H1 (cell line): ENCODE measurements at regions not wholly inside any gene's neighbourhood (a gene's known extent, or its start where the extent isn't known, plus 50 kb on each side); places are given as distances from the start of the nearest gene placed in this dataset.
A peak's percentile ranks its signal among the peaks of the same experiment; 100 is the strongest.

Source experiments
- CTCF ChIA-PET: fragments of 300-600 bp; sonication (Branson Sonifier 250); formaldehyde crosslinking; loops from one replicate; lab custom pipeline; 2021; ENCODE audit not compliant: partially characterized antibody; lab: Charles Lee
- POLR2A ChIA-PET: fragments of 300-600 bp; sonication (Branson Sonifier 250); formaldehyde crosslinking; loops from one replicate; lab custom pipeline; 2021; ENCODE audit warnings: inconsistent platforms; ENCODE audit not compliant: partially characterized antibody; lab: Charles Lee
- DNase-seq, 2 experiments: peaks; one replicate each; pipeline versions ENCODE4 v3.0.0 to v3.0.0-alpha.2; 2010 to 2022; ENCODE audit warnings: low spot score in 2 of 2, low read depth in 1 of 2, mixed read lengths in 1 of 2
- FAIRE-seq: peaks from 2 replicates; lab custom pipeline; 2011; peaks lifted over from hg19 to GRCh38; lab: Jason Lieb, UNC
- H2AFZ ChIP-seq: 2 replicates; pipeline ENCODE4 v1.8.1; 2012; ENCODE audit warnings: low read length, inconsistent platforms
- H2AK5ac ChIP-seq: 2 replicates; pipeline ENCODE4 v1.6.1; 2013; ENCODE audit warnings: low read depth, low read length
- H2BK120ac ChIP-seq: replicated peaks from 2 replicates; pipeline ENCODE3; 2013; ENCODE audit warnings: low read depth, low read length, inconsistent platforms
- H2BK12ac ChIP-seq: 2 replicates; pipeline ENCODE4 v1.6.1; 2013; ENCODE audit warnings: low read depth, low read length
- H2BK15ac ChIP-seq: 2 replicates; pipeline ENCODE4 v1.6.1; 2013; ENCODE audit warnings: low read length
- H2BK20ac ChIP-seq: 2 replicates; pipeline ENCODE4 v1.6.1; 2013; ENCODE audit warnings: low read length
- H2BK5ac ChIP-seq: 2 replicates; pipeline ENCODE4 v1.6.1; 2013; ENCODE audit warnings: low read depth, low read length
- H3K14ac ChIP-seq: 2 replicates; pipeline ENCODE4 v1.6.1; 2013; ENCODE audit warnings: inconsistent platforms; ENCODE audit not compliant: insufficient read length
- H3K18ac ChIP-seq: 2 replicates; pipeline ENCODE4 v1.6.1; 2013; ENCODE audit warnings: low read length; ENCODE audit errors: extremely low read depth
- H3K23ac ChIP-seq: 2 replicates; pipeline ENCODE4 v1.6.1; 2013; ENCODE audit warnings: inconsistent platforms; ENCODE audit not compliant: insufficient read length
- H3K23me2 ChIP-seq: 2 replicates; pipeline ENCODE4 v1.6.1; 2013; ENCODE audit warnings: low read depth, low read length
- H3K27ac ChIP-seq: 2 replicates; pipeline ENCODE4 v1.6.1; 2011; ENCODE audit warnings: low read depth, low read length, inconsistent platforms
- H3K27me3 ChIP-seq, 4 experiments: replicated peaks in 1 of 4; 1 replicate in 1 of 4; 2 replicates in 3 of 4; pipeline versions ENCODE4 v1.6.1 to v1.8.1; 2011 to 2013; ENCODE audit warnings: low read length in 3 of 4, mild to moderate bottlenecking in 3 of 4, inconsistent platforms in 2 of 4, mixed read lengths in 2 of 4, moderate library complexity in 1 of 4; ENCODE audit not compliant: control insufficient read depth in 3 of 4, insufficient read depth in 3 of 4; ENCODE audit errors: extremely low read depth in 1 of 4
- H3K36me3 ChIP-seq, 4 experiments: 2 replicates each; pipeline versions ENCODE4 v1.6.1 to v1.8.1; 2011 to 2013; ENCODE audit warnings: mild to moderate bottlenecking in 4 of 4, low read length in 3 of 4, moderate library complexity in 2 of 4, control low read depth in 1 of 4, inconsistent platforms in 1 of 4; ENCODE audit not compliant: insufficient read depth in 4 of 4, control insufficient read depth in 2 of 4
- H3K4ac ChIP-seq: replicated peaks from 2 replicates; pipeline ENCODE3; 2013; ENCODE audit warnings: low read length, low read depth, mixed read lengths, inconsistent platforms; ENCODE audit not compliant: insufficient read length
- H3K4me1 ChIP-seq, 4 experiments: replicated peaks in 1 of 4; 1 replicate in 1 of 4; 2 replicates in 3 of 4; pipeline versions ENCODE4 v1.6.1 to v1.8.1; 2011 to 2013; ENCODE audit warnings: low read length in 3 of 4, inconsistent platforms in 2 of 4, mixed read lengths in 1 of 4; ENCODE audit not compliant: insufficient read depth in 4 of 4, control insufficient read depth in 3 of 4
- H3K4me2 ChIP-seq, 2 experiments: 2 replicates each; pipeline versions ENCODE4 v1.6.1 to v1.8.1; 2011 to 2013; ENCODE audit warnings: low read depth in 2 of 2, low read length in 2 of 2, control low read depth in 1 of 2, inconsistent platforms in 1 of 2, mild to moderate bottlenecking in 1 of 2; ENCODE audit not compliant: insufficient read depth in 1 of 2
- H3K4me3 ChIP-seq, 4 experiments: fragments of 200-600, 300-600 bp in 1 of 4; sonication (generic), shearing (Covaris generic), sonication (Bioruptor Twin) in 1 of 4; 2 replicates each; pipeline versions ENCODE4 v1.5.1 to v1.8.1; 2011 to 2016; ENCODE audit warnings: low read length in 4 of 4, low read depth in 3 of 4, control low read depth in 2 of 4, inconsistent platforms in 2 of 4, mild to moderate bottlenecking in 2 of 4, mixed read lengths in 1 of 4, moderate library complexity in 1 of 4; ENCODE audit not compliant: insufficient read depth in 2 of 4; ENCODE audit errors: extremely low read depth in 1 of 4
- H3K56ac ChIP-seq: replicated peaks from 2 replicates; pipeline ENCODE3; 2013; ENCODE audit warnings: low read depth, mild to moderate bottlenecking, mixed read lengths, low read length, inconsistent platforms; ENCODE audit not compliant: insufficient read length
- H3K79me1 ChIP-seq: 2 replicates; pipeline ENCODE4 v1.6.1; 2013; ENCODE audit warnings: low read depth, low read length, control low read depth
- H3K79me2 ChIP-seq, 2 experiments: 2 replicates each; pipeline versions ENCODE4 v1.6.1 to v1.8.1; 2012 to 2013; ENCODE audit warnings: low read length in 2 of 2, mild to moderate bottlenecking in 2 of 2, inconsistent platforms in 1 of 2; ENCODE audit not compliant: insufficient read depth in 2 of 2, control insufficient read depth in 1 of 2
- H3K9ac ChIP-seq, 4 experiments: replicated peaks in 1 of 4; 1 replicate in 1 of 4; 2 replicates in 3 of 4; pipeline versions ENCODE4 v1.6.1 to v1.8.1; 2011 to 2013; ENCODE audit warnings: low read depth in 3 of 4, low read length in 3 of 4, control low read depth in 2 of 4, mild to moderate bottlenecking in 2 of 4, moderate library complexity in 2 of 4, inconsistent platforms in 1 of 4; ENCODE audit errors: extremely low read depth in 1 of 4
- H3K9me3 ChIP-seq, 2 experiments: 2 replicates each; pipeline versions ENCODE4 v1.6.1 to v1.8.1; 2012 to 2013; ENCODE audit warnings: mild to moderate bottlenecking in 2 of 2, moderate library complexity in 2 of 2, control low read depth in 1 of 2, inconsistent platforms in 1 of 2, low read depth in 1 of 2, low read length in 1 of 2, mixed read lengths in 1 of 2; ENCODE audit not compliant: insufficient read depth in 2 of 2
- H4K20me1 ChIP-seq, 2 experiments: replicated peaks in 1 of 2; 2 replicates each; pipeline versions ENCODE3 to v1.8.1; 2011 to 2013; ENCODE audit warnings: inconsistent platforms in 2 of 2, low read length in 2 of 2, mild to moderate bottlenecking in 1 of 2; ENCODE audit not compliant: insufficient read depth in 2 of 2, control insufficient read depth in 1 of 2
- H4K5ac ChIP-seq: 2 replicates; pipeline ENCODE4 v1.6.1; 2013; ENCODE audit warnings: low read length, low read depth, mixed read lengths, inconsistent platforms; ENCODE audit not compliant: insufficient read length
- H4K8ac ChIP-seq: 2 replicates; pipeline ENCODE4 v1.8.0; 2013; ENCODE audit warnings: mild to moderate bottlenecking, moderate library complexity, low read length, inconsistent platforms; ENCODE audit not compliant: insufficient read depth; ENCODE audit errors: extremely low read depth
- H4K91ac ChIP-seq: replicated peaks from 2 replicates; pipeline ENCODE3; 2013; ENCODE audit warnings: low read length, mixed read lengths, inconsistent platforms; ENCODE audit not compliant: insufficient read length
- ATF2 ChIP-seq: IDR thresholded peaks from 2 replicates; pipeline ENCODE4 v1.6.1; 2012; ENCODE audit warnings: low read length, inconsistent platforms
- WGBS, 2 experiments: shearing (Covaris generic) in 1 of 2; methylation state at CpG; one replicate each; pipeline versions ENCODE4 v1.1.6 to v1.1.7; 2013 to 2015; ENCODE audit warnings: low lambda C conversion rate in 2 of 2, mixed read lengths in 2 of 2, inconsistent platforms in 1 of 2, low coverage in 1 of 2, missing lambda C conversion rate in 1 of 2; ENCODE audit not compliant: insufficient replicate concordance in 2 of 2, insufficient coverage in 1 of 2, insufficient read length in 1 of 2; ENCODE audit errors: extremely low coverage in 1 of 2, missing lambda C conversion rate in 1 of 2; 5-methylcytosine and 5-hydroxymethylcytosine counted together

GRCh38 chr16:9680968-9681367 lies 501.3 kb downstream of the GRIN2A start:
- H3K4me2 ChIP-seq: peak overlapping the region; percentile 57 to 94
- WGBS, 2 experiments: 65% methylated on average over 2 of the region's 2 CpGs; no CpG with 5 or more reads in 1 of the 2 experiments
- peaks cover 5 to 10% of the 10 kb centered on the region in 2 experiments; a peak in 3 of 4 replicates for H3K9me3 ChIP-seq
- peaks cover 3 to 31% (median 24%) of the 10 kb centered on the region in 4 experiments for H3K4me1 ChIP-seq
- H3K23ac ChIP-seq: no peak overlapping the region
- no peak overlapping the region for H4K91ac ChIP-seq
- H3K4me3 ChIP-seq: peak overlapping the region in 3 of 4 experiments; percentile 3 to 53 (median 28); a peak in 3 of 8 replicates
- H3K79me2 ChIP-seq: peaks cover 5 to 36% of the 10 kb centered on the region in 2 experiments; a peak in 3 of 4 replicates
- no peak overlapping the region for H3K56ac ChIP-seq
- H2BK15ac ChIP-seq: no peak overlapping the region
- no peak overlapping the region for H3K4ac ChIP-seq
- peak overlapping the region; percentile 81; the same call in 1 of the 2 replicates for H2BK5ac ChIP-seq
- H2BK20ac ChIP-seq: no peak overlapping the region
- H3K23me2 ChIP-seq: peaks cover 2% of the 10 kb centered on the region; the same call in 1 of the 2 replicates
- H3K27me3 ChIP-seq: no peaks in the 10 kb centered on the region
- no peak overlapping the region for H3K9ac ChIP-seq
- POLR2A ChIA-PET: interaction anchor here (0.9 to 4.7 kb wide), 7 partner anchors 12 to 83 kb away, joined by 3 to 82 read pairs (median 4); no protein-coding TSS in a partner anchor
- H4K5ac ChIP-seq: no peak overlapping the region
- H3K27ac ChIP-seq: no peak overlapping the region; the same call in 1 of the 2 replicates
- H3K14ac ChIP-seq: no peak overlapping the region
- H2AFZ ChIP-seq: no peak overlapping the region
- H4K20me1 ChIP-seq: no peaks in the 10 kb centered on the region
- no peak overlapping the region for H2BK12ac ChIP-seq
- no peak overlapping the region for H4K8ac ChIP-seq
- peak overlapping the region; percentile 39; the same call in 1 of the 2 replicates for H2AK5ac ChIP-seq
- H3K36me3 ChIP-seq: peaks cover 0 to 5% (median under 1%) of the 10 kb centered on the region in 4 experiments; a peak in 2 of 8 replicates
- H3K18ac ChIP-seq: peak overlapping the region; percentile 40
- FAIRE-seq: no peak
- TF ChIP-seq ATF2: no peak
- DNase-seq: no peak
- H2BK120ac ChIP-seq: no peak overlapping the region
- peaks cover 3% of the 10 kb centered on the region; the same call in 1 of the 2 replicates for H3K79me1 ChIP-seq
- CTCF ChIA-PET: interaction anchor here (0.6 to 4.5 kb wide), 6 partner anchors 14 to 204 kb away, joined by 3 to 16 read pairs (median 4); no protein-coding TSS in a partner anchor
